HepG2 (cell line): ENCODE measurements at regions not wholly inside any gene's neighbourhood (a gene's known extent, or its start where the extent isn't known, plus 50 kb on each side); places are given as distances from the start of the nearest gene placed in this dataset.
A peak's percentile ranks its signal among the peaks of the same experiment; 100 is the strongest.

Experiments
- CEBPZ ChIP-seq: IDR thresholded peaks from 2 replicates; pipeline ENCODE4 v1.6.1; 2012; ENCODE audit warnings: low read length, improper control_type of control experiment
- FOXK2 ChIP-seq: fragments of 450-650 bp; IDR thresholded peaks from 2 replicates; pipeline ENCODE4 v1.6.1; 2016
- MATR3 ChIP-seq: sonication (generic); formaldehyde crosslinking; IDR thresholded peaks from 2 replicates; pipeline ENCODE4 v1.4.0; 2020; ENCODE audit warnings: missing genetic modification reagents
- REL ChIP-seq: sonication (generic); formaldehyde crosslinking; conservative IDR thresholded peaks from 2 replicates; pipeline ENCODE4 v1.8.0; 2022; ENCODE audit warnings: mild to moderate bottlenecking, missing genetic modification reagents, moderate library complexity
- SMYD3 ChIP-seq: sonication (generic); formaldehyde crosslinking; IDR thresholded peaks from 2 replicates; pipeline ENCODE4 v1.8.1; 2023; ENCODE audit warnings: mild to moderate bottlenecking, missing genetic modification reagents
- USF2 ChIP-seq, 2 experiments: sonication (generic) in 1 of 2; formaldehyde crosslinking in 1 of 2; IDR thresholded peaks; 2 replicates each; pipeline versions ENCODE4 v1.5.1 to v1.6.1; 2011 to 2020; ENCODE audit warnings: borderline replicate concordance in 1 of 2, low read depth in 1 of 2, low read length in 1 of 2, mild to moderate bottlenecking in 1 of 2, missing genetic modification reagents in 1 of 2, moderate library complexity in 1 of 2
- ZNF546 ChIP-seq: sonication (generic); formaldehyde crosslinking; conservative IDR thresholded peaks from 2 replicates; pipeline ENCODE4 v1.8.1; 2023; ENCODE audit warnings: mild to moderate bottlenecking, missing genetic modification reagents
- ZNF574 ChIP-seq: sonication (generic); formaldehyde crosslinking; IDR thresholded peaks from 2 replicates; pipeline ENCODE4 v1.4.0; 2020; ENCODE audit warnings: missing genetic modification reagents
- ZNF589 ChIP-seq: sonication (generic); formaldehyde crosslinking; conservative IDR thresholded peaks from 2 replicates; pipeline ENCODE4 v1.8.0; 2022; ENCODE audit warnings: mild to moderate bottlenecking, moderate library complexity, missing genetic modification reagents
- TF ChIP-seq, protein P1 (sequence below): sonication (generic); formaldehyde crosslinking; IDR thresholded peaks from 2 replicates; pipeline ENCODE4 v1.8.1; 2023; ENCODE audit warnings: mild to moderate bottlenecking, missing genetic modification reagents
- TF ChIP-seq, protein P2 (sequence below): sonication (generic); formaldehyde crosslinking; IDR thresholded peaks from 2 replicates; pipeline ENCODE4 v1.5.1; 2020; ENCODE audit warnings: mild to moderate bottlenecking, missing genetic modification reagents
- TF ChIP-seq, protein P3 (sequence below): sonication (generic); formaldehyde crosslinking; IDR thresholded peaks from 2 replicates; pipeline ENCODE4 v1.5.0; 2020; ENCODE audit warnings: mild to moderate bottlenecking, missing genetic modification reagents, moderate library complexity

GRCh38 chr6:26257272-26257671 is 107.7 kb upstream of the BTN3A2 start (continued):
- TF ChIP-seq ZNF574 (CRISPR knock-in tag): peak; percentile 28; the same call in 1 of the 2 replicates
- TF ChIP-seq ZNF589 (CRISPR knock-in tag): no peak
- no peak for TF ChIP-seq CEBPZ
- TF ChIP-seq, protein P1, sequence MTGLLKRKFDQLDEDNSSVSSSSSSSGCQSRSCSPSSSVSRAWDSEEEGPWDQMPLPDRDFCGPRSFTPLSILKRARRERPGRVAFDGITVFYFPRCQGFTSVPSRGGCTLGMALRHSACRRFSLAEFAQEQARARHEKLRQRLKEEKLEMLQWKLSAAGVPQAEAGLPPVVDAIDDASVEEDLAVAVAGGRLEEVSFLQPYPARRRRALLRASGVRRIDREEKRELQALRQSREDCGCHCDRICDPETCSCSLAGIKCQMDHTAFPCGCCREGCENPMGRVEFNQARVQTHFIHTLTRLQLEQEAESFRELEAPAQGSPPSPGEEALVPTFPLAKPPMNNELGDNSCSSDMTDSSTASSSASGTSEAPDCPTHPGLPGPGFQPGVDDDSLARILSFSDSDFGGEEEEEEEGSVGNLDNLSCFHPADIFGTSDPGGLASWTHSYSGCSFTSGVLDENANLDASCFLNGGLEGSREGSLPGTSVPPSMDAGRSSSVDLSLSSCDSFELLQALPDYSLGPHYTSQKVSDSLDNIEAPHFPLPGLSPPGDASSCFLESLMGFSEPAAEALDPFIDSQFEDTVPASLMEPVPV (CRISPR knock-in tag): no peak
- no peak for TF ChIP-seq SMYD3 (CRISPR knock-in tag)
- no peak for TF ChIP-seq FOXK2
- no peak for TF ChIP-seq MATR3 (CRISPR knock-in tag)
- TF ChIP-seq, protein P2, sequence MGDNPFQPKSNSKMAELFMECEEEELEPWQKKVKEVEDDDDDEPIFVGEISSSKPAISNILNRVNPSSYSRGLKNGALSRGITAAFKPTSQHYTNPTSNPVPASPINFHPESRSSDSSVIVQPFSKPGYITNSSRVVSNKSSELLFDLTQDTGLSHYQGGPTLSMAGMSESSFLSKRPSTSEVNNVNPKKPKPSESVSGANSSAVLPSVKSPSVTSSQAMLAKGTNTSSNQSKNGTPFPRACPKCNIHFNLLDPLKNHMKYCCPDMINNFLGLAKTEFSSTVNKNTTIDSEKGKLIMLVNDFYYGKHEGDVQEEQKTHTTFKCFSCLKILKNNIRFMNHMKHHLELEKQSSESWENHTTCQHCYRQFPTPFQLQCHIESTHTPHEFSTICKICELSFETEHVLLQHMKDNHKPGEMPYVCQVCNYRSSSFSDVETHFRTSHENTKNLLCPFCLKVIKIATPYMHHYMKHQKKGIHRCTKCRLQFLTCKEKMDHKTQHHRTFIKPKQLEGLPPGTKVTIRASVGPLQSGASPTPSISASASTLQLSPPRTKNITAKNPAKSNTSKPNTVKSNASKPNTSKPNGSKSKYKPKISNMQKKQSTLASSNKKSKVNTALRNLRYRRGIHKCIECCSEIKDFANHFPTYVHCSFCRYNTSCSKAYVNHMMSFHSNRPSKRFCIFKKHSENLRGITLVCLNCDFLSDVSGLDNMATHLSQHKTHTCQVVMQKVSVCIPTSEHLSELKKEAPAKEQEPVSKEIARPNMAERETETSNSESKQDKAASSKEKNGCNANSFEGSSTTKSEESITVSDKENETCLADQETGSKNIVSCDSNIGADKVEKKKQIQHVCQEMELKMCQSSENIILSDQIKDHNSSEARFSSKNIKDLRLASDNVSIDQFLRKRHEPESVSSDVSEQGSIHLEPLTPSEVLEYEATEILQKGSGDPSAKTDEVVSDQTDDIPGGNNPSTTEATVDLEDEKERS (CRISPR knock-in tag): no peak
- TF ChIP-seq REL (CRISPR knock-in tag): no peak
- TF ChIP-seq, protein P3, sequence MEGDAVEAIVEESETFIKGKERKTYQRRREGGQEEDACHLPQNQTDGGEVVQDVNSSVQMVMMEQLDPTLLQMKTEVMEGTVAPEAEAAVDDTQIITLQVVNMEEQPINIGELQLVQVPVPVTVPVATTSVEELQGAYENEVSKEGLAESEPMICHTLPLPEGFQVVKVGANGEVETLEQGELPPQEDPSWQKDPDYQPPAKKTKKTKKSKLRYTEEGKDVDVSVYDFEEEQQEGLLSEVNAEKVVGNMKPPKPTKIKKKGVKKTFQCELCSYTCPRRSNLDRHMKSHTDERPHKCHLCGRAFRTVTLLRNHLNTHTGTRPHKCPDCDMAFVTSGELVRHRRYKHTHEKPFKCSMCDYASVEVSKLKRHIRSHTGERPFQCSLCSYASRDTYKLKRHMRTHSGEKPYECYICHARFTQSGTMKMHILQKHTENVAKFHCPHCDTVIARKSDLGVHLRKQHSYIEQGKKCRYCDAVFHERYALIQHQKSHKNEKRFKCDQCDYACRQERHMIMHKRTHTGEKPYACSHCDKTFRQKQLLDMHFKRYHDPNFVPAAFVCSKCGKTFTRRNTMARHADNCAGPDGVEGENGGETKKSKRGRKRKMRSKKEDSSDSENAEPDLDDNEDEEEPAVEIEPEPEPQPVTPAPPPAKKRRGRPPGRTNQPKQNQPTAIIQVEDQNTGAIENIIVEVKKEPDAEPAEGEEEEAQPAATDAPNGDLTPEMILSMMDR: 0 out of 2 replicates have a peak, but pooled peaks have one; percentile 16
- no peak for TF ChIP-seq USF2 (IDR thresholded peaks at IDR 0.05; ENCODE audit: low read depth, low read length)
- TF ChIP-seq USF2 (CRISPR knock-in tag; IDR thresholded peaks at IDR 0.05; ENCODE audit: borderline replicate concordance): no peak
- no peak for TF ChIP-seq ZNF546 (CRISPR knock-in tag)
